Osteoblast (primary cell): ENCODE measurements at regions not wholly inside any gene's neighbourhood (a gene's known extent, or its start where the extent isn't known, plus 50 kb on each side); places are given as distances from the start of the nearest gene placed in this dataset.

Source experiments
- DNase-seq: peaks from one replicate; pipeline ENCODE4 v3.0.0; 2011; ENCODE audit warnings: low spot score, mixed read lengths; ENCODE audit not compliant: insufficient read length; ENCODE audit errors: missing footprints
- H2AFZ ChIP-seq: 2 replicates; pipeline ENCODE4 v1.6.0; 2011; ENCODE audit warnings: mild to moderate bottlenecking, low read length
- H3K27ac ChIP-seq: 2 replicates; pipeline ENCODE4 v1.5.1; 2011; ENCODE audit warnings: mild to moderate bottlenecking, low read depth, low read length, moderate library complexity
- H3K27me3 ChIP-seq: 2 replicates; pipeline ENCODE4 v1.6.0; 2012; ENCODE audit warnings: mild to moderate bottlenecking, control low read depth, inconsistent platforms, low read length, moderate library complexity; ENCODE audit not compliant: insufficient read depth
- H3K36me3 ChIP-seq: 2 replicates; pipeline ENCODE4 v1.5.1; 2011; ENCODE audit warnings: mild to moderate bottlenecking, low read length, control low read depth, moderate library complexity; ENCODE audit not compliant: insufficient read depth
- H3K4me1 ChIP-seq: 2 replicates; pipeline ENCODE4 v1.5.1; 2011; ENCODE audit warnings: mild to moderate bottlenecking, low read length, control low read depth, moderate library complexity; ENCODE audit not compliant: insufficient read depth
- H3K4me2 ChIP-seq: 2 replicates; pipeline ENCODE4 v1.6.0; 2011; ENCODE audit warnings: mild to moderate bottlenecking, low read length; ENCODE audit not compliant: insufficient read depth
- H3K4me3 ChIP-seq: fragments of 200-600 bp; sonication (generic); 3 replicates; pipeline ENCODE4 v1.5.1; 2012; ENCODE audit warnings: mild to moderate bottlenecking, low read length, inconsistent platforms; ENCODE audit not compliant: insufficient read depth
- H3K79me2 ChIP-seq: 2 replicates; pipeline ENCODE4 v1.6.0; 2012; ENCODE audit warnings: mild to moderate bottlenecking, low read length, control low read depth, inconsistent platforms; ENCODE audit not compliant: insufficient read depth
- H3K9me3 ChIP-seq: 2 replicates; pipeline ENCODE4 v1.5.1; 2011; ENCODE audit warnings: low read depth, low read length, control low read depth
- H4K20me1 ChIP-seq: 2 replicates; pipeline ENCODE4 v1.6.0; 2012; ENCODE audit warnings: mild to moderate bottlenecking, low read length, control low read depth; ENCODE audit not compliant: insufficient read depth
- TF ChIP-seq, protein P1 (sequence below): IDR thresholded peaks from 2 replicates; pipeline ENCODE4 v1.5.1; 2011; ENCODE audit warnings: mild to moderate bottlenecking, low read depth, low read length, moderate library complexity; ENCODE audit errors: extremely low read depth

DNA sequence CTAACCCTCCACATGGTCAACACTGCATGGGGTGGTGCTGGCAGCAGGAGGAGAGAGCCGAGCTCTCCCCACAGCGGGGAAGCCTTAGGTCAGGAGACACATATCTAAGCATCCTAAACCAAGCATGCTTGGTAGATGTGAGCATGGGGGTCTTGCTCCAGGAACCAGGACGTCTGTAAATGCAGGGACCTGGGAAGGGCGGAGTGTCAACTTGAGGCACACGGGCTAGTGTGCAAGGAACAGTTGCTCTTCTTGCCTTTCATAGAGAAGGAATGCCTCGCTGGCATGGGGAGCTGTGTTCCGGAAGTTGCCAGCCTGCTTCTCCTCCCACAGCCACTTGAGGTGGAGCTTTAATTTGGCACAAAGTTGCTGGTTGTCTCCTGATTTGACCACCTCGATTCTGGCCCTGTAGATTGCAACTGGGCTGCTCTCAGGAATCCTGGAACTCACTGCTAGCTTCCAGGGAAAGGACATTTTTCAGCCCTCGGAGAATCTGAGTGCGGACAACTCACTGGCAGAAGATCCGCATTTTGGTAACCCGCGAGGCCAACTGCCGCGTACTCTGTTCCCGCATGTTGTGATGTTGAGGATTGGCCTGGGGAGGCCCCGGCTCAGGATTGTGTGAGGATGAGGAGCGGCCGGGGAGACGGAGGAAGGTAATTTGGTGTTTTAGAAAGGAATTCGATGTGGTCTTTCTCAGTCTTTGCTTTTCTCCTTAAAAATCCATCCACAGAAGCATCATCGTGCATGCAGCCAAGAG, 370.3 kb upstream of the IRX1 start:
- Histone ChIP-seq H3K4me2 (no peak overlapping the region), H4K20me1 (no peaks in the 10 kb centered on the region), H3K4me3 (no peak overlapping the region), H3K9me3 (no peaks in the 10 kb centered on the region), H3K4me1 (no peaks in the 10 kb centered on the region), H2AFZ (no peak overlapping the region), H3K27me3 (no peaks in the 10 kb centered on the region), H3K27ac (no peak overlapping the region), H3K36me3 (no peaks in the 10 kb centered on the region), H3K79me2 (no peaks in the 10 kb centered on the region)
- TF ChIP-seq, protein P1, sequence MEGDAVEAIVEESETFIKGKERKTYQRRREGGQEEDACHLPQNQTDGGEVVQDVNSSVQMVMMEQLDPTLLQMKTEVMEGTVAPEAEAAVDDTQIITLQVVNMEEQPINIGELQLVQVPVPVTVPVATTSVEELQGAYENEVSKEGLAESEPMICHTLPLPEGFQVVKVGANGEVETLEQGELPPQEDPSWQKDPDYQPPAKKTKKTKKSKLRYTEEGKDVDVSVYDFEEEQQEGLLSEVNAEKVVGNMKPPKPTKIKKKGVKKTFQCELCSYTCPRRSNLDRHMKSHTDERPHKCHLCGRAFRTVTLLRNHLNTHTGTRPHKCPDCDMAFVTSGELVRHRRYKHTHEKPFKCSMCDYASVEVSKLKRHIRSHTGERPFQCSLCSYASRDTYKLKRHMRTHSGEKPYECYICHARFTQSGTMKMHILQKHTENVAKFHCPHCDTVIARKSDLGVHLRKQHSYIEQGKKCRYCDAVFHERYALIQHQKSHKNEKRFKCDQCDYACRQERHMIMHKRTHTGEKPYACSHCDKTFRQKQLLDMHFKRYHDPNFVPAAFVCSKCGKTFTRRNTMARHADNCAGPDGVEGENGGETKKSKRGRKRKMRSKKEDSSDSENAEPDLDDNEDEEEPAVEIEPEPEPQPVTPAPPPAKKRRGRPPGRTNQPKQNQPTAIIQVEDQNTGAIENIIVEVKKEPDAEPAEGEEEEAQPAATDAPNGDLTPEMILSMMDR, result no peak
- DNase-seq, result no peak

GRCh38 chr5:3222924-3223323, 372.7 kb upstream of the IRX1 start:
- no peak overlapping the region for H3K4me3 ChIP-seq
- H3K27me3 ChIP-seq, result no peaks in the 10 kb centered on the region
- no peaks in the 10 kb centered on the region for H3K4me1 ChIP-seq
- DNase-seq, result no peak
- H4K20me1 ChIP-seq, result no peaks in the 10 kb centered on the region
- H3K79me2 ChIP-seq, result no peaks in the 10 kb centered on the region
- no peak overlapping the region for H2AFZ ChIP-seq
- no peak overlapping the region for H3K4me2 ChIP-seq
- no peak overlapping the region for H3K27ac ChIP-seq
- no peaks in the 10 kb centered on the region for H3K9me3 ChIP-seq
- TF ChIP-seq, protein P1, result no peak
- no peaks in the 10 kb centered on the region for H3K36me3 ChIP-seq

GRCh38 chr5:3221432-3221831, 374.2 kb upstream of the IRX1 start:
- DNase-seq, result no peak
- TF ChIP-seq, protein P1, result no peak
- Histone ChIP-seq H3K4me1 (no peaks in the 10 kb centered on the region), H2AFZ (no peak overlapping the region), H3K9me3 (no peaks in the 10 kb centered on the region), H3K27me3 (no peaks in the 10 kb centered on the region), H3K36me3 (no peaks in the 10 kb centered on the region), H3K4me2 (no peak overlapping the region), H3K27ac (no peak overlapping the region), H3K4me3 (no peak overlapping the region), H3K79me2 (no peaks in the 10 kb centered on the region), H4K20me1 (no peaks in the 10 kb centered on the region)

DNA sequence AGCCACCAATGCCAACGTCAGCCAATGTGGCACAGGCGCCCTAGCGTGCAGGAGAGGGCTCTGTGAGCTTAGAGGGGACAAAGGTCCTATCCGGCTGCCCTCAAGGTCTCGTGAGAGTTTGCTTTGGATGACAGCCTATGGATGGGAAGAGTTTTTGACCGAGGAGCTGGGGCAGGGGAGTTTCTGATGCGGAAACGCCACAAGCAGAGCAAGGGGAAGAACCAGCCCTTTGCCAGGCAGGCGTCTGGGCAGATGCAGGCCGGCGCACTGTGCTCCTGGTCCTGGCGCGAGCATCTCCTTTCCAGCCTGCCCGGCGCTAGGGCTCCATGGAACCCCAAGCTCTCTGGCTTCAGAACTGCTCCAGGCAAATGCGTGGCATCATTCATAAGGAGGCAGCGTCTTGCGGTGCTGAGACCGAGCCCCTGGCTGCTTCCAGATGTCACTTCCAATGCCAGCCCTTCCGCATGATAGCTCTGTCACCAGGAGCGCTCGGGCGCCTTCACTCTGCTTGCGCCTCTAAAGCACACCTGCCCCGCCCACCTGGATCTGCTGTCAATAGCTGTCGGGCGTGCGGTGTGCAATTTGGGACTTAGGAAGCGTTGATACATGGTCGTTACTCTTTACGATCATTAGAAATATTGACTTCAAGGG, 374.9 kb upstream of the IRX1 start:
- H3K4me1 ChIP-seq, result no peaks in the 10 kb centered on the region
- H3K4me3 ChIP-seq, result no peak overlapping the region
- no peaks in the 10 kb centered on the region for H3K36me3 ChIP-seq
- DNase-seq, result no peak
- H3K79me2 ChIP-seq, result no peaks in the 10 kb centered on the region
- H3K27ac ChIP-seq, result no peak overlapping the region
- H3K9me3 ChIP-seq, result no peaks in the 10 kb centered on the region
- H4K20me1 ChIP-seq, result no peaks in the 10 kb centered on the region
- no peak overlapping the region for H2AFZ ChIP-seq
- H3K27me3 ChIP-seq, result no peaks in the 10 kb centered on the region
- TF ChIP-seq, protein P1, result no peak
- no peak overlapping the region for H3K4me2 ChIP-seq
